ENCODE measurements at regions not wholly inside any gene's neighbourhood (a gene's known extent, or its start where the extent isn't known, plus 50 kb on each side); places are given as distances from the start of the nearest gene placed in this dataset.

DNA sequence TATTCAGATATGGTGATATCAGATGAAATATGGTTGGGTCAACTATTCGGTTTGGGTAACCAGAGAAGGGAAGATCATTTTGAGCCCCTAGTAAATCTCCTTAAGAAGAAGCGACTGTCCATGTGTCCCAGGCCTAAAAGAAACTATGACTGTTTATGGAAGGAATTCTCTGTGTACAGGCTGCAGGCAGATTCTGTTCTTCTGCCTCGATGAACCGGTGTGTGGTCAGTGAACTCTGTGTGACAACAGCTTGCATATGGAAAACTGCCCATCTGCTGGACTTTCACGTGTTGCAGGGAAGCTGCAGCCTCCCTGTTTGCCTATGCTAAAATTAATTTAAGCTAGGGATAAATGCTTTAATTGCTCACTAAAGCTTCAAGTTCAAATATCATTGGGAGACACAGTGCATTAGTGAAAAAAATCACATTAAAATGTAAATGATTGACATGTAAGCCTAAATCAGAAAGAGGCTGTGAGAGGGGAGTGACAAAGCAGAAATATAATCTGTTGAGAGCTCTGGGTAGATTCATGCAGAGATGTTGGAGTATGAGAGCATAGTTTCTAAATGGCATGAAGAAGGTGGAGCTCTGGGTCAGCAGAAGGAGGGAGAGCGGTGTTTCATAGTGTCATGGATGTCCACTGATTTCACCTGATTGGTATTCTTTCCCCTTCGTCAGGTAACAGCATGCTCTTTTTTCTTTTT, 65.4 kb upstream of the PFN2 start:
- no peak for DNase-seq
- Histone ChIP-seq H3K9me3 (no peaks in the 10 kb centered on the region), H3K4me1 (peaks cover 5% of the 10 kb centered on the region), H3K27me3 (replicated peaks; ENCODE audit: control insufficient read depth, insufficient read depth, low read length) (no peaks in the 10 kb centered on the region), H3K36me3 (ENCODE audit: control insufficient read depth, insufficient read depth, low read length) (no peaks in the 10 kb centered on the region), H3K4me3 (ENCODE audit: low read depth, low read length) (no peak overlapping the region)
- intact Hi-C loops (cut with micrococcal nuclease; ENCODE audit: unreplicated experiment): no loop called here
- CTCF ChIA-PET: no interaction called here
- H3K27ac Mint-ChIP-seq (ENCODE audit: unreplicated experiment): no peak overlapping the region
- H3K27me3 Mint-ChIP-seq (ENCODE audit: insufficient read depth, unreplicated experiment): no peaks in the 10 kb centered on the region
- H3K4me3 Mint-ChIP-seq (ENCODE audit: unreplicated experiment): no peak overlapping the region
- TF ChIP-seq, protein P1, sequence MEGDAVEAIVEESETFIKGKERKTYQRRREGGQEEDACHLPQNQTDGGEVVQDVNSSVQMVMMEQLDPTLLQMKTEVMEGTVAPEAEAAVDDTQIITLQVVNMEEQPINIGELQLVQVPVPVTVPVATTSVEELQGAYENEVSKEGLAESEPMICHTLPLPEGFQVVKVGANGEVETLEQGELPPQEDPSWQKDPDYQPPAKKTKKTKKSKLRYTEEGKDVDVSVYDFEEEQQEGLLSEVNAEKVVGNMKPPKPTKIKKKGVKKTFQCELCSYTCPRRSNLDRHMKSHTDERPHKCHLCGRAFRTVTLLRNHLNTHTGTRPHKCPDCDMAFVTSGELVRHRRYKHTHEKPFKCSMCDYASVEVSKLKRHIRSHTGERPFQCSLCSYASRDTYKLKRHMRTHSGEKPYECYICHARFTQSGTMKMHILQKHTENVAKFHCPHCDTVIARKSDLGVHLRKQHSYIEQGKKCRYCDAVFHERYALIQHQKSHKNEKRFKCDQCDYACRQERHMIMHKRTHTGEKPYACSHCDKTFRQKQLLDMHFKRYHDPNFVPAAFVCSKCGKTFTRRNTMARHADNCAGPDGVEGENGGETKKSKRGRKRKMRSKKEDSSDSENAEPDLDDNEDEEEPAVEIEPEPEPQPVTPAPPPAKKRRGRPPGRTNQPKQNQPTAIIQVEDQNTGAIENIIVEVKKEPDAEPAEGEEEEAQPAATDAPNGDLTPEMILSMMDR (IDR thresholded peaks at IDR 0.05; ENCODE audit: insufficient read depth in 1 of 2, low read depth in 1 of 2, low read length in 1 of 2, severe bottlenecking in 1 of 2, unreplicated experiment in 1 of 2): no peak
- no TSS peak for BruUV-seq (replicated peaks)
- H3K9me3 Mint-ChIP-seq (ENCODE audit: unreplicated experiment): peaks cover 22% of the 10 kb centered on the region
- H3K36me3 Mint-ChIP-seq (ENCODE audit: insufficient read depth, unreplicated experiment): no peaks in the 10 kb centered on the region
- POLR2A ChIA-PET: no interaction called here
- H3K4me1 Mint-ChIP-seq (ENCODE audit: low read depth, unreplicated experiment): no peaks in the 10 kb centered on the region

DNA sequence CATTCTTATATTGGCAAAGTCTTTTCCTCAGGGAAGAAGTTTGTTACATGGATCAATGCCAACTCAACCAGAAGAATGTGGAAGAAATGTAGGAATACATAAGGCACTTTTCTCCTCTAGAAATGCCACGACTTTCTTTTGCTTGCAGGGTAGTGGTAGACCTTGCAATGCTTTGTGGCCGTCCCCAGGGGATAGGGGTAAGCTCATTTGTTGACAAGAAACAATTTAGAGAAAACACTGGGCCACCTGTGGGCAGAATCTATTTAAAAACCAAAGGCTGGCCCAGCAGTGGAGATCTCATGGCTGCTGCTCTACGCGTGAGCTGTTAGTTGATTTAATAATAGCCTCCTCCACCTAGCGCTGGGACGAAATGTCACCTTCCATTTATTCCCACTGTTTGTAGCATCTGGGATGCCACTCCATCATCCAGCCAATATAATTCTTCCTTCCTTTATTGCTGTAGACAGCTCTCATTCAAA, 64.6 kb upstream of the PFN2 start:
- H3K4me3 ChIP-seq (ENCODE audit: low read depth, low read length): no peak overlapping the region
- DNase-seq: no peak
- H3K27me3 Mint-ChIP-seq (ENCODE audit: insufficient read depth, unreplicated experiment): no peaks in the 10 kb centered on the region
- TF ChIP-seq, protein P1 (IDR thresholded peaks at IDR 0.05; ENCODE audit: insufficient read depth in 1 of 2, low read depth in 1 of 2, low read length in 1 of 2, severe bottlenecking in 1 of 2, unreplicated experiment in 1 of 2): no peak
- H3K9me3 ChIP-seq: no peaks in the 10 kb centered on the region
- peaks cover 15% of the 10 kb centered on the region for H3K9me3 Mint-ChIP-seq (ENCODE audit: unreplicated experiment)
- no peaks in the 10 kb centered on the region for H3K36me3 ChIP-seq (ENCODE audit: control insufficient read depth, insufficient read depth, low read length)
- no peaks in the 10 kb centered on the region for H3K36me3 Mint-ChIP-seq (ENCODE audit: insufficient read depth, unreplicated experiment)
- ChIA-PET CTCF (no interaction called here), POLR2A (no interaction called here)
- H3K4me1 Mint-ChIP-seq (ENCODE audit: low read depth, unreplicated experiment): no peaks in the 10 kb centered on the region
- H3K27ac Mint-ChIP-seq (ENCODE audit: unreplicated experiment): no peak overlapping the region
- no peaks in the 10 kb centered on the region for H3K27me3 ChIP-seq (replicated peaks; ENCODE audit: control insufficient read depth, insufficient read depth, low read length)
- H3K4me1 ChIP-seq: peaks cover 5% of the 10 kb centered on the region
- intact Hi-C loops (cut with micrococcal nuclease; ENCODE audit: unreplicated experiment): no loop called here
- no TSS peak for BruUV-seq (replicated peaks)
- H3K4me3 Mint-ChIP-seq (ENCODE audit: unreplicated experiment): no peak overlapping the region

DNA sequence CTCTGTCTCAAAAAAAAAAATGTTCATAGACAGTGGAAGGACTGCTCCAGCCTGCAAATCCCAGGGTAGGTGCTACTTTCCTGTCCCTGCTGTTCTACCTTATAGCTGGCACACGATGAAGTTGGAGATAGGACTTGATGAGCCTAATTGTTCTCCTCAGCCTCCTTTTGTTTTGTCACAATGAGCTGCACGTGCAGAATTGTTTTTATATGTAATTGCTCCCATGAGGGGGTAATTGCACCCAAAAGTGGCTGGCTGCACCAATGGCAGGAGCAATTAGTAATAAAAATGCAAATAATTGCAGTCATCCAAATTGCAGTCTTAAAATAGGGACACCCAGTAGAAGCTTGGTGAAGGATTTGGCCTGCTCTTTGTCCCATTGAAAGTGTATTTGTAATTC, 63.0 kb upstream of the PFN2 start:
- H3K9me3 ChIP-seq: no peaks in the 10 kb centered on the region
- BruUV-seq (replicated peaks): no TSS peak
- TF ChIP-seq, protein P1 (IDR thresholded peaks at IDR 0.05; ENCODE audit: insufficient read depth in 1 of 2, low read depth in 1 of 2, low read length in 1 of 2, severe bottlenecking in 1 of 2, unreplicated experiment in 1 of 2): no peak
- no peaks in the 10 kb centered on the region for H3K36me3 ChIP-seq (ENCODE audit: control insufficient read depth, insufficient read depth, low read length)
- no peak overlapping the region for H3K4me3 ChIP-seq (ENCODE audit: low read depth, low read length)
- H3K27me3 Mint-ChIP-seq (ENCODE audit: insufficient read depth, unreplicated experiment): peaks cover 5% of the 10 kb centered on the region
- ChIA-PET POLR2A (no interaction called here), CTCF (interaction anchor here (0.6 kb wide), 1 partner anchor 225 kb away, joined by 3 read pairs; no protein-coding TSS in a partner anchor)
- no peaks in the 10 kb centered on the region for H3K27me3 ChIP-seq (replicated peaks; ENCODE audit: control insufficient read depth, insufficient read depth, low read length)
- H3K9me3 Mint-ChIP-seq (ENCODE audit: unreplicated experiment): peaks cover 9% of the 10 kb centered on the region
- H3K4me3 Mint-ChIP-seq (ENCODE audit: unreplicated experiment): no peak overlapping the region
- no peak overlapping the region for H3K27ac Mint-ChIP-seq (ENCODE audit: unreplicated experiment)
- H3K36me3 Mint-ChIP-seq (ENCODE audit: insufficient read depth, unreplicated experiment): no peaks in the 10 kb centered on the region
- peaks cover 3% of the 10 kb centered on the region for H3K4me1 ChIP-seq
- intact Hi-C loops (cut with micrococcal nuclease; ENCODE audit: unreplicated experiment): no loop called here
- no peak for DNase-seq
- no peaks in the 10 kb centered on the region for H3K4me1 Mint-ChIP-seq (ENCODE audit: low read depth, unreplicated experiment)
